Thyroid gland (tissue), 4 donors: ENCODE measurements at regions not wholly inside any gene's neighbourhood (a gene's known extent, or its start where the extent isn't known, plus 50 kb on each side); places are given as distances from the start of the nearest gene placed in this dataset.

ENCODE experiments used
- CTCF ChIP-seq, 6 experiments: fragments of 200-600 bp in 3 of 6; fragments of 450-650 bp in 3 of 6; sonication (generic) in 3 of 6; IDR thresholded peaks; one replicate each; pipeline ENCODE4 v1.5.1; 2016 to 2019; ENCODE audit warnings: antibody characterized with exemption in 6 of 6, mild to moderate bottlenecking in 2 of 6, inconsistent platforms in 1 of 6, moderate library complexity in 1 of 6
- POLR2A ChIP-seq, 2 donors: fragments of 450-650 bp; IDR thresholded peaks; one replicate each; pipeline ENCODE4 v1.6.1; 2017; ENCODE audit warnings: antibody characterized with exemption in 2 of 2, mild to moderate bottlenecking in 2 of 2, moderate library complexity in 1 of 2

GRCh38 chr1:213742992-213743391 is 244.8 kb upstream of the PROX1 start:
- TF ChIP-seq CTCF (IDR thresholded peaks at IDR 0.05) (no peak), POLR2A (IDR thresholded peaks at IDR 0.05) (no peak)
